Stomach (tissue), 8 donors: ENCODE measurements at regions not wholly inside any gene's neighbourhood (a gene's known extent, or its start where the extent isn't known, plus 50 kb on each side); places are given as distances from the start of the nearest gene placed in this dataset.
A peak's percentile ranks its signal among the peaks of the same experiment; 100 is the strongest.

Source experiments
- DNase-seq, 2 donors: peaks; one replicate each; pipeline versions ENCODE4 v3.0.0 to v3.0.0-alpha.2; 2013 to 2019
- H3K27ac ChIP-seq, 5 donors: fragments of 200-600 bp in 4 of 5; sonication (generic) in 4 of 5; one replicate each; pipeline ENCODE4 v1.5.1; 2013 to 2019; ENCODE audit warnings: mild to moderate bottlenecking in 1 of 5, moderate library complexity in 1 of 5
- H3K27me3 ChIP-seq, 3 donors: fragments of 200-600 bp; sonication (generic); one replicate each; pipeline ENCODE4 v1.5.1; 2017 to 2019; ENCODE audit warnings: mixed run types in 1 of 3
- H3K36me3 ChIP-seq, 4 donors: fragments of 200-600 bp; sonication (generic); 1 replicate in 3 of 4; 2 replicates in 1 of 4; pipeline ENCODE4 v1.5.1; 2016 to 2019
- H3K4me1 ChIP-seq, 4 donors: fragments of 200-600 bp; sonication (generic); one replicate each; pipeline ENCODE4 v1.5.1; 2016 to 2019
- H3K4me3 ChIP-seq, 4 donors: fragments of 200-600 bp; sonication (generic) in 3 of 4; one replicate each; pipeline ENCODE4 v1.5.1; 2016 to 2019; ENCODE audit warnings: mild to moderate bottlenecking in 1 of 4
- H3K9me3 ChIP-seq, 4 donors: fragments of 200-600 bp; sonication (generic); one replicate each; pipeline ENCODE4 v1.5.1; 2016 to 2019
- CTCF ChIP-seq, 7 experiments: fragments of 450-650 bp in 4 of 7; fragments of 200-600 bp in 3 of 7; sonication (generic) in 3 of 7; IDR thresholded peaks; one replicate each; pipeline ENCODE4 v1.5.1; 2016 to 2019; ENCODE audit warnings: antibody characterized with exemption in 7 of 7, control low read depth in 2 of 7, mild to moderate bottlenecking in 1 of 7
- EP300 ChIP-seq: sonication (generic); formaldehyde crosslinking; IDR thresholded peaks from one replicate; pipeline ENCODE4 v1.6.1; 2017; ENCODE audit warnings: antibody characterized with exemption
- POLR2A ChIP-seq, 4 donors: fragments of 450-650 bp; IDR thresholded peaks; one replicate each; pipeline ENCODE4 v1.6.1; 2016; ENCODE audit warnings: antibody characterized with exemption in 4 of 4, control low read depth in 2 of 4, mild to moderate bottlenecking in 1 of 4, moderate library complexity in 1 of 4
- POLR2AphosphoS5 ChIP-seq, 3 donors: sonication (generic); formaldehyde crosslinking; IDR thresholded peaks; one replicate each; pipeline ENCODE4 v1.6.1; 2016; ENCODE audit warnings: antibody characterized with exemption in 3 of 3
- WGBS, 5 donors: extraction: QIAGEN DNeasy Blood & Tissue Kit in 3 of 5; methylation state at CpG; one replicate each; pipeline versions ENCODE4 v1.1.5 to v1.1.7; 2013 to 2018; 5-methylcytosine and 5-hydroxymethylcytosine counted together
- intact Hi-C: fragments of 100-400 bp; cut with DNase I; formaldehyde crosslinking; loops from one replicate; pipeline ENCODE4 v1.15.1; 2023; ENCODE audit warnings: low total_unique reads
- donor health status: healthy with polysubstance abuse.
- donor health status: Bipolar disorder and iron deficiency.
- donor health status: healthy.

DNA sequence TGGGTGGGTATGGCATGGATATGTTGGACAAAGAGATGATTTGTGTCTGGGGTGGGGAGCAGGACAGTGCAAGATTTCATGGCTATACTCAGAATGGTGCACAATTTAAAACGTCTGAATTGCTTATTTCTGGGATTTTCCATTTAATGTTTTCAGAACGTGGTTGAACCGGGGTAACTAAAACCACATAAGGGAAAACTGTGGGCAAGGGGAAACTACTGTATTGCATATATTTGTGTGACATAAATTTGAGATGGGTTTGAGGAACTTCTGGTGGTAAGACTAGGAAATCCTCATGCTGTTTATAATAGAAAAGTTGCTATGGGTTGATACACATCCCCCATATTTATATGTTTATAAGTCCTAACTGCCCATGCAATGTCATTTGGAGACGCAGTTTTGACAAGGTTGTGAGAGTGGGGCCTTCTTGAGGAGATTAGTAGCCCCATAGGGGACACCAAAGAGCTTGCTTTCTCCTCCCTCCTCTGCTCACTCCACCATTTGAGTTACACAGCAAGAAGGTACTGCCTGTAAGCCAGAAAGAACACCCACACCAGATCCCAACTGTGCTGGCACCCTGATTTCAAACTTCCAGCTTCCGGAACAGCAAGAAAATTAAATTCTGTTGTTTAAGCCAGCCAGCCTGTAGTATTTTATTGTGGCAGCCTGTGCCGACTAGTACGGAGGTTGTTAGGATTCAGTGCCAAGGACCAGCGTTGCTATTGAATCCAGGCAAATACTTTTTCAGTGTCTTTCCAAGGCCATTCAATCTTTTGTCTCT is 2118.9 kb downstream of the MAT2B start:
- no peaks in the 10 kb centered on the region for H3K9me3 ChIP-seq
- TF ChIP-seq CTCF (IDR thresholded peaks at IDR 0.05) (no peak), EP300 (no peak), POLR2AphosphoS5 (IDR thresholded peaks at IDR 0.05) (no peak), POLR2A (IDR thresholded peaks at IDR 0.05) (no peak)
- 78 to 93% (median 83%) methylated on average over 8 of the region's 8 CpGs for WGBS, 5 donors
- H3K27me3 ChIP-seq, result no peaks in the 10 kb centered on the region
- no peak overlapping the region for H3K27ac ChIP-seq
- intact Hi-C loops, result no loop called here
- no peaks in the 10 kb centered on the region for H3K36me3 ChIP-seq
- H3K4me1 ChIP-seq, result no peaks in the 10 kb centered on the region
- no peak for DNase-seq
- no peak overlapping the region for H3K4me3 ChIP-seq

DNA sequence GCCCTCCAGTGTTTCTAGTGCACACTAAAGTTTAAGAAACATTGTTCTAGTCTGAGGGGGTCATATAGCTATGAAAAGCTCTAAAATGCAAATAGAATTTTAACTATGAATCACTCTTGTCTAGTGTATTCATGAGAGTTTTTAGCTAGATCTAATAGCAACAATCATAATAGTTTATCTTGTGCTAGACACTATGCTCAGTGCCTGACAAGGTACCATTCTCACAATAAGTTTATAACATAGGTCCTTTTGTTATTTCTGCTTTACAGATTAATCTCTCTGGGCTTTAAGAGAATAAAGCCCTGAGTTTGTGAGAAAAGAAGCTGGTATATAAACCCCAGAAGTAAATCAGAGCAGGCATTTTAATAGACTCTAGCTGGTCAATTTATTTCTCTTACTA is 2120.7 kb downstream of the MAT2B start:
- Histone ChIP-seq H3K36me3 (no peaks in the 10 kb centered on the region), H3K4me1 (peaks cover 0 to 6% (median 3%) of the 10 kb centered on the region in 4 donors), H3K27ac (no peak overlapping the region), H3K9me3 (no peaks in the 10 kb centered on the region), H3K27me3 (no peaks in the 10 kb centered on the region), H3K4me3 (no peak overlapping the region)
- DNase-seq, result no peak
- no peak for TF ChIP-seq CTCF (IDR thresholded peaks at IDR 0.05)
- TF ChIP-seq POLR2A (IDR thresholded peaks at IDR 0.05), result no peak
- TF ChIP-seq EP300, result no peak
- TF ChIP-seq POLR2AphosphoS5 (IDR thresholded peaks at IDR 0.05), result no peak
- intact Hi-C loops, result no loop called here

GRCh38 chr5:165627548-165628170 is 2122.2 kb downstream of the MAT2B start:
- H3K27ac ChIP-seq, result no peak overlapping the region
- no peaks in the 10 kb centered on the region for H3K9me3 ChIP-seq
- H3K4me3 ChIP-seq, result no peak overlapping the region
- H3K27me3 ChIP-seq, result no peaks in the 10 kb centered on the region
- DNase-seq, result no peak
- no peaks in the 10 kb centered on the region for H3K36me3 ChIP-seq
- WGBS, 5 donors, result 41 to 64% (median 47%) methylated on average over 8 of the region's 8 CpGs
- no peak for TF ChIP-seq CTCF (IDR thresholded peaks at IDR 0.05)
- no peak for TF ChIP-seq POLR2A (IDR thresholded peaks at IDR 0.05)
- TF ChIP-seq POLR2AphosphoS5 (IDR thresholded peaks at IDR 0.05), result no peak
- no peak for TF ChIP-seq EP300
- intact Hi-C loops, result no loop called here
- H3K4me1 ChIP-seq, result peaks cover 0 to 6% (median 3%) of the 10 kb centered on the region in 4 donors

- intact Hi-C loops, result no loop called here
- Histone ChIP-seq H3K4me1 (peaks cover 0 to 6% (median 3%) of the 10 kb centered on the region in 4 donors), H3K27ac (no peak overlapping the region), H3K36me3 (no peaks in the 10 kb centered on the region), H3K9me3 (no peaks in the 10 kb centered on the region), H3K27me3 (no peaks in the 10 kb centered on the region), H3K4me3 (no peak overlapping the region)
- WGBS, 5 donors, result 10 to 30% (median 15%) methylated on average over 9 of the region's 9 CpGs
- TF ChIP-seq EP300, result no peak
- no peak for TF ChIP-seq POLR2A (IDR thresholded peaks at IDR 0.05)
- peak in 5 of 7 experiments; percentile 25 to 76 (median 64) for TF ChIP-seq CTCF (IDR thresholded peaks at IDR 0.05)
- peak; percentile 30 to 88 for DNase-seq
Observed at GRCh38 chr5:165630261-165630778, 2124.9 kb downstream of the MAT2B start.
